Astrocyte of the cerebellum (primary cell): ENCODE measurements at regions not wholly inside any gene's neighbourhood (a gene's known extent, or its start where the extent isn't known, plus 50 kb on each side); places are given as distances from the start of the nearest gene placed in this dataset.

Experiments
- DNase-seq: peaks from one replicate; pipeline ENCODE4 v3.0.0-alpha.2; 2011; ENCODE audit warnings: low read depth
- H3K4me3 ChIP-seq: 2 replicates; pipeline ENCODE4 v1.5.1; 2011; ENCODE audit warnings: mild to moderate bottlenecking, low read depth, low read length, moderate library complexity
- in situ Hi-C: cut with HindIII; loops from 2 replicates; pipeline ENCODE4 v1.10.0; 2017; ENCODE audit warnings: low sequenced_read_pairs
- TF ChIP-seq, protein P1 (sequence below): IDR thresholded peaks from 2 replicates; pipeline ENCODE4 v1.5.1; 2012; ENCODE audit warnings: low read length, low read depth, moderate library complexity, mild to moderate bottlenecking; ENCODE audit errors: missing control alignments

DNA sequence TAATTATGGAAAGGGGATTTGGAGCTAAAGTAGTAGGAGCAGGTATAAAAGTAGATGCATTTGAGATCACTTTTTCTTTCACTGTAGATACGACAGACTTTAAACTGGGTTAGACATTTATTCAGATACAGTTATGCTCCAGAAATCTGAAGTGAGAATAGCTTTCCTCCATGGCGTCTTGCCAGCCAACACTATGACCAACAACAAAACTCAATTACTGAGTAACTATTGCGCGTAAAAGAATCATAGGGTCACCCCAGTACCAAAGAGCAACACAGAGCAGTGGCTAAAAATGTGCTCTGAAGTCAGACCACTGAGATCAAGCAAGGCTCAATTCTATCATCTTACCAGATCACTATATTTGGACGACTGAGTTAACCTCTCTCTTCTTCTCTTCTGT lies 262.5 kb upstream of the SORCS1 start:
- no peak overlapping the region for H3K4me3 ChIP-seq
- DNase-seq, result no peak
- in situ Hi-C loops, result no loop called here
- TF ChIP-seq, protein P1, sequence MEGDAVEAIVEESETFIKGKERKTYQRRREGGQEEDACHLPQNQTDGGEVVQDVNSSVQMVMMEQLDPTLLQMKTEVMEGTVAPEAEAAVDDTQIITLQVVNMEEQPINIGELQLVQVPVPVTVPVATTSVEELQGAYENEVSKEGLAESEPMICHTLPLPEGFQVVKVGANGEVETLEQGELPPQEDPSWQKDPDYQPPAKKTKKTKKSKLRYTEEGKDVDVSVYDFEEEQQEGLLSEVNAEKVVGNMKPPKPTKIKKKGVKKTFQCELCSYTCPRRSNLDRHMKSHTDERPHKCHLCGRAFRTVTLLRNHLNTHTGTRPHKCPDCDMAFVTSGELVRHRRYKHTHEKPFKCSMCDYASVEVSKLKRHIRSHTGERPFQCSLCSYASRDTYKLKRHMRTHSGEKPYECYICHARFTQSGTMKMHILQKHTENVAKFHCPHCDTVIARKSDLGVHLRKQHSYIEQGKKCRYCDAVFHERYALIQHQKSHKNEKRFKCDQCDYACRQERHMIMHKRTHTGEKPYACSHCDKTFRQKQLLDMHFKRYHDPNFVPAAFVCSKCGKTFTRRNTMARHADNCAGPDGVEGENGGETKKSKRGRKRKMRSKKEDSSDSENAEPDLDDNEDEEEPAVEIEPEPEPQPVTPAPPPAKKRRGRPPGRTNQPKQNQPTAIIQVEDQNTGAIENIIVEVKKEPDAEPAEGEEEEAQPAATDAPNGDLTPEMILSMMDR, result no peak

DNA sequence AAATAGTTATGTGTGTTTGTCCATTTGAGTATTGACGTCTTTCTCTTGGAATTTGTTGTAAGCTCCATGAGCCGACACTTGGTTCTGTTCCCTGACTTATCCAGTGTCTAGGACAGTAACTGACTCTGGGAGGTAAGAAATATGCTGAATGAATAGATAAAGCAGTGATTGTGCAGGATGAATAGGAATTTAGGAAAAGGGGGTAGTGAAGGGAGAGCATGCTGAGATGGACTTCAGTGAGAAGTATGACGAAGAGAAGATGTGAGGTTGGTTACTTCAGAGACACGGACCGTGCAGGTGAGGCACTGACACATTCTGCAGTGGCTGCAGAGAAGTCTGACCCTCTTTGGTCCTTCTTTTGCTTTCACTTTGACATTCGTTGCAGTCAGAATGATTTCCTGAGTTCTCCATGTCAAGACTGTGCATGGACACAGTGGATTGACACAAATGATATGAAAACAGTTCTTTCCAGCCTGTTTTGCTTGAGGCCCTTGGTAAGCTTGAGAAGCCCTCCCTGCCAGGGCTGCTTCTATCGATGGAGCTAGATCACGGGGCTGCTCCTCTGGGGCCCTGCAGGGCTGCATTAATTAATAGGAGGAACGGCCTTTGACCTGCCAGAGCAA lies 261.5 kb upstream of the SORCS1 start:
- no peak overlapping the region for H3K4me3 ChIP-seq
- DNase-seq, result no peak
- TF ChIP-seq, protein P1, result no peak
- in situ Hi-C loops, result no loop called here

DNA sequence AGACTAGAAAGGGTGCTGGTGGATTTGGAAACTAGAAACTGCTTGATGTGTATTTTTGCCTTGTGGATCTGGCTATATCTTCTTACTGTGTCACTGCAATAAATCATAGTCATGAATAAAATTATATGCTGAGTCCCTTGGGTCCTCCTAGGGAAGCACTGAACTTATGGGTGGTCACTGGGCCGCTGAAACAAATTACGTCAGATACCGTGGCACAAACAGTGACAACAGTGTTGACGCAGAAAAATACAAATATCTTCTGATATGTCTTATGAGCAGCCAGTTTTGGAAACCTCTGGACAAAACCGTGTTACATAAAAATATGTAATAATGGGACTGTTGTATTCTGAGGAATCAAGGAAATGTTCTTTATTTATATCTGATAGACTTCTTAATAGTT lies 260.1 kb upstream of the SORCS1 start:
- H3K4me3 ChIP-seq, result no peak overlapping the region
- in situ Hi-C loops, result no loop called here
- DNase-seq, result no peak
- TF ChIP-seq, protein P1, result no peak

DNA sequence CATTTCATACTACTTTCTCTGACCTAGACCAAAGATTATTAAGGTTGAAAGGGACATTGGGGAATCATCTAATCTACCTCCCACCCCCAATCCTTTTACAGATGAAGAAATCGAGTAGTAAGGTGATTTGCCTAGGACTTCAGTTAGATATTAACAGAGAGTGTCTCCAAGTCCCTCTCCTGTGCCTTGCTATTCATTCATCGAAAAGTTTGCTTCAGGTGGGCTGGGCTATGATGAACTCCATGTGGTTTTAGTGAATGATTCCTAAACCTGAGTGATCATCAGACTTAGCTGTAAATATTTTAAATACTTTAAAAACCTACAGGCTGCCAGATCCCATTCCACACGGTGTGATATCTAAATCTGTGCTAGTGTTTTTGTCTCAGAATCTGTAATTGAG lies 259.4 kb upstream of the SORCS1 start:
- no peak overlapping the region for H3K4me3 ChIP-seq
- in situ Hi-C loops, result no loop called here
- TF ChIP-seq, protein P1, result no peak
- DNase-seq, result no peak

DNA sequence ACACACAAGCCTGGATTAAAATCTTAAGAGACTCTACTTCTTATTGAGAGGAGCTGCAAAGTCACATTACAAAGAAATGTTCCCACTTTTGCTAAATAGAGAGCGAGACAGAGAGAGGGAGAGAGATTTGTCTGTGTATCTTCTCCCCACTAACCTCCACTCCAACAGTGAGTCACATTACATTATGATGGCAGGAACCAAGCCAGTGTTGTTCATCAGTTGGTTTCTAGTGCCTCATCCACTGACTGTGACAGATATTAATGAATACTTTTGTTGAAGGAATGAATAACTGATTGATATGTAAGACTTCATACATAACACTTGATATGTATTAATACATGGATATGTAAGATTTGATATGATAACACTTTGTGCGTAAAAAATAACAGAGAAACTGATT lies 258.2 kb upstream of the SORCS1 start:
- in situ Hi-C loops, result no loop called here
- H3K4me3 ChIP-seq, result no peak overlapping the region
- DNase-seq, result no peak
- TF ChIP-seq, protein P1, result no peak

DNA sequence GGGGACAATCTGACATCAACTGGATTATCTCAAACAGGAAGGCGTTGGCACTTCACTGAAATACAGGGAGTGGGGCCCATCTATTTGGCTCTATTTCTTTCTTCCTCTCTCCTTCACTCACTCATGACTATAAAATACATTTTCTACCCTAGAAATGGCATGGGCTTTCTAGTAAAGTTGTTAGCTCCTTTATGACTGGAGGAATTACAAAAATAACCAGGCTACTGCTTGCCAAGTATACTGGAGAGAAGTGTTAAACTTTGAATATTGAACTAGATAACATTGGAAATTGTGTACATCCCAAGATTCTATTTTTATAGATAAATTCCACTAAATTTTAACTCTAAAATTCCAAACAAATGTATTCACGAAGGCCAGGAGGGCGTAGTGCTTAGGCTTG lies 255.7 kb upstream of the SORCS1 start:
- DNase-seq, result no peak
- no peak overlapping the region for H3K4me3 ChIP-seq
- TF ChIP-seq, protein P1, result no peak
- in situ Hi-C loops, result no loop called here
